Suprapubic skin (tissue), 4 donors: ENCODE measurements at regions not wholly inside any gene's neighbourhood (a gene's known extent, or its start where the extent isn't known, plus 50 kb on each side); places are given as distances from the start of the nearest gene placed in this dataset.

Experiments
- POLR2A ChIP-seq, 2 donors: fragments of 450-650 bp; IDR thresholded peaks; one replicate each; pipeline ENCODE4 v1.6.1; 2017; ENCODE audit warnings: antibody characterized with exemption in 2 of 2, mild to moderate bottlenecking in 2 of 2, moderate library complexity in 2 of 2
- POLR2AphosphoS5 ChIP-seq, 3 donors: sonication (generic); formaldehyde crosslinking; IDR thresholded peaks; one replicate each; pipeline ENCODE4 v1.6.1; 2017; ENCODE audit warnings: antibody characterized with exemption in 3 of 3
- TF ChIP-seq, protein P1 (sequence below), 2 donors: fragments of 200-600 bp in 1 of 2; fragments of 450-650 bp in 1 of 2; sonication (generic) in 1 of 2; IDR thresholded peaks; one replicate each; pipeline ENCODE4 v1.5.1; 2016 to 2019; ENCODE audit warnings: antibody characterized with exemption in 2 of 2, mild to moderate bottlenecking in 1 of 2, moderate library complexity in 1 of 2

DNA sequence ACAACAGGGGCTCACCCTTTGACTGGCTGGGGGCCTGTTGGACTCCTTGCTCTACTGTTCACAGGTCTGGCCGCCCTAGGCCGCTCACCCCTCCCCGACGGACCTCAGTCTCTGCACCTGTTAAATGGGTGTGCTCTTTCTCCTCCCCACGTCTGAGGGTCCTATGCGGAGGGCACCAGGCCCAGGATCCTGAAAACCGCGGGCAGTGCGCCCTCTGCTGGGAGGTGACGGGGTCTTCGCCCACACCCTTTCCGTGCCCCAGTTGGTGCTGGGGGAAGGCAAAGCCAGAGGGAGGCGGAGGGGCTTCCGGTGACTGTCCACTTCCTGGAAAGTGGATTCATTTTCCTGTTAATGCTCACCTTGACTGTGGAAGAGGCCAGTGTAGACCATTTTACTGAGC lies 1010.9 kb downstream of the KCNJ18 start:
- TF ChIP-seq, protein P1, sequence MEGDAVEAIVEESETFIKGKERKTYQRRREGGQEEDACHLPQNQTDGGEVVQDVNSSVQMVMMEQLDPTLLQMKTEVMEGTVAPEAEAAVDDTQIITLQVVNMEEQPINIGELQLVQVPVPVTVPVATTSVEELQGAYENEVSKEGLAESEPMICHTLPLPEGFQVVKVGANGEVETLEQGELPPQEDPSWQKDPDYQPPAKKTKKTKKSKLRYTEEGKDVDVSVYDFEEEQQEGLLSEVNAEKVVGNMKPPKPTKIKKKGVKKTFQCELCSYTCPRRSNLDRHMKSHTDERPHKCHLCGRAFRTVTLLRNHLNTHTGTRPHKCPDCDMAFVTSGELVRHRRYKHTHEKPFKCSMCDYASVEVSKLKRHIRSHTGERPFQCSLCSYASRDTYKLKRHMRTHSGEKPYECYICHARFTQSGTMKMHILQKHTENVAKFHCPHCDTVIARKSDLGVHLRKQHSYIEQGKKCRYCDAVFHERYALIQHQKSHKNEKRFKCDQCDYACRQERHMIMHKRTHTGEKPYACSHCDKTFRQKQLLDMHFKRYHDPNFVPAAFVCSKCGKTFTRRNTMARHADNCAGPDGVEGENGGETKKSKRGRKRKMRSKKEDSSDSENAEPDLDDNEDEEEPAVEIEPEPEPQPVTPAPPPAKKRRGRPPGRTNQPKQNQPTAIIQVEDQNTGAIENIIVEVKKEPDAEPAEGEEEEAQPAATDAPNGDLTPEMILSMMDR (IDR thresholded peaks at IDR 0.05): no peak
- TF ChIP-seq POLR2A (IDR thresholded peaks at IDR 0.05): no peak
- TF ChIP-seq POLR2AphosphoS5 (IDR thresholded peaks at IDR 0.05): no peak
